ENCODE measurements at regions not wholly inside any gene's neighbourhood (a gene's known extent, or its start where the extent isn't known, plus 50 kb on each side); places are given as distances from the start of the nearest gene placed in this dataset.

DNA sequence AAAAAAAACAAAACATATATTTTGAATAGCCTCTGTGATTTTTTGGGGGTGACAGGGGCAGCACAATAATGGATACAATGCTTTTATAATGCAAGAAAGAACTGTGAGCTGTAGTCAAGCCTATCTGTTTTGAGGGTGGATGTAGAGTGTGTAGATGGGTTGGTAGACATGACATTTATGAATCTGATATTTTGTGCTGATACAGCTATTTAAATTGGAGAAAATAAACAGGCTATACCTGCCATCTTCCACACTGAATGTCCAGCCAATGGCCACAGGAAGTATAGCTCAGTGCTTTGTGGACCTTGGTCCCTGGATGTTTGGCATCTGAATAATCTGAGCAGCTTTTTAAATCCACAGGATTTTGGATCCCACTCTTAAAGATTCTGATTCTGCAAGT, 175.0 kb downstream of the NEDD1 start:
- Histone ChIP-seq H3K4me3 (ENCODE audit: low read length) (no peak overlapping the region), H3K27me3 (ENCODE audit: control insufficient read depth, insufficient read depth, low read length) (no peaks in the 10 kb centered on the region), H3K36me3 (ENCODE audit: control insufficient read depth, insufficient read depth, low read length) (no peaks in the 10 kb centered on the region), H3K4me1 (ENCODE audit: control insufficient read depth, insufficient read depth, low read length) (no peaks in the 10 kb centered on the region), H3K27ac (ENCODE audit: low read length) (no peak overlapping the region), H3K9me3 (ENCODE audit: control insufficient read depth, low read depth, low read length) (no peaks in the 10 kb centered on the region)
- no peak for DNase-seq

DNA sequence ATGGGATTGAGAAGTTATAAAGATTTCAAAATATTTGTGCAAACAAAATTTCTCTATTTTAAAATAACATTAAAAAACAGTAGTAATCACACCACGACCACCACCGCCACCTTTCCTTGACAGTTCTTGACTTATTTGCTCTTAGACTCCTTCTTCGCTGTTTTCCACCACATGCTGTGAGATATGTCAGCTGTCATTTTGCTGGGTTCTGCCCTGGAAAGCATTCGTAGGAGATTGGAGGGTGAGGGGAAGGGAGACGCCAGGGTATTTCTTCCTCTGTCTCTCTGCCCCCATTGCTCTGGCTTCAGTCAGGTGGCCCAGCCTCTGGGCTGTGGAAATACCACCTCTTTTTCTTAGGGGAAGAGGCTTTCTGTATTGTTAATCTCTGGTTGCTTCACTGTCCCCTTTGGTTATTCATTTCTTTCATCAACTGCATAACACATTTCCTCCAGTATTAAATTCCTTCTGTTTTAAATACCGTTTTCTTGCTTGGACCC, 186.2 kb downstream of the NEDD1 start:
- no peak overlapping the region for H3K27ac ChIP-seq (ENCODE audit: low read length)
- DNase-seq, result no peak
- no peaks in the 10 kb centered on the region for H3K27me3 ChIP-seq (ENCODE audit: control insufficient read depth, insufficient read depth, low read length)
- no peaks in the 10 kb centered on the region for H3K4me1 ChIP-seq (ENCODE audit: control insufficient read depth, insufficient read depth, low read length)
- H3K9me3 ChIP-seq (ENCODE audit: control insufficient read depth, low read depth, low read length), result no peaks in the 10 kb centered on the region
- no peaks in the 10 kb centered on the region for H3K36me3 ChIP-seq (ENCODE audit: control insufficient read depth, insufficient read depth, low read length)
- 83% methylated on average over 1 of the region's 6 CpGs for WGBS (ENCODE audit: insufficient coverage, low lambda C conversion rate)
- H3K4me3 ChIP-seq (ENCODE audit: low read length), result no peak overlapping the region

DNA sequence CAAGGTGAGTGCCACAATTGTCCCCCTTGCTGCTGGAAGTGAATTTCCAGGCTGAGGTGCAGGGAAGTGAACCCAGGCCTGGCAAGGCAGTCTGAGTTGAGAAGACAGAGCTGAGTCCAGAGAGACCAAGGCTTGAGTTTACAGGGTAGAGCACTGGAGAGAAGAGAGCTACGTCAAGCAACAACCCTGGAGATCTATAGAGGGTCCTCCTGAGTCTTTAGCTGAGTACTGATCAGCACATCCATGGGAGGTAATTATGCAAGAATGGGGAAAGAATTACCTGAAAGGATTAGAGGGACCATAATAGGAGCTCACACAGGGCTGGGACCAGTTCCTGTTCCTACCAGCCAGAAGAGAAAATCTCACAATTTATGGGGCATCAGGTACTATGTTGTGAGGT, 190.7 kb downstream of the NEDD1 start:
- WGBS (ENCODE audit: insufficient coverage, low lambda C conversion rate), result no CpG with 5 or more reads among the region's 1 CpG
- H3K9me3 ChIP-seq (ENCODE audit: control insufficient read depth, low read depth, low read length), result no peaks in the 10 kb centered on the region
- H3K36me3 ChIP-seq (ENCODE audit: control insufficient read depth, insufficient read depth, low read length), result no peaks in the 10 kb centered on the region
- no peak overlapping the region for H3K27ac ChIP-seq (ENCODE audit: low read length)
- H3K4me1 ChIP-seq (ENCODE audit: control insufficient read depth, insufficient read depth, low read length), result no peaks in the 10 kb centered on the region
- no peaks in the 10 kb centered on the region for H3K27me3 ChIP-seq (ENCODE audit: control insufficient read depth, insufficient read depth, low read length)
- no peak for DNase-seq
- no peak overlapping the region for H3K4me3 ChIP-seq (ENCODE audit: low read length)

DNA sequence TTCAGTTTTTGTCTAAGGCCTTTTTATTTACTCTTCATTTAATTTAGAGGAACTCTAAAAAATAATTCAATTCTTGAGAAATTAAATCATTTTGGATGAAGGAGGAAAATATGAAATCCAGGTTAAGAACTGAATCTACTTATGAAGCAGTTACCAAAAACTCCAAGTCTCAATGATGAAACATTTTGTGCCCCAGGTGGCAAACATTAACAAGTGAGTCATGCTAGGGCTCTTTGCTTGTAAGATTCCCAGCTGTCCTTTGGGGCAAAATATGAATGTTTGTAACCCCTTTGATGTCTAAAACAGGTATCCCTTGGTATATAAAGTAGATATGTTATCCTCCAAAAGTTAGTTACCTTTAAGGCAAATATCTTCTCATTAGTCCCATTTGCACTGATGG, 202.4 kb downstream of the NEDD1 start:
- H3K36me3 ChIP-seq (ENCODE audit: control insufficient read depth, insufficient read depth, low read length), result no peaks in the 10 kb centered on the region
- no peak overlapping the region for H3K4me3 ChIP-seq (ENCODE audit: low read length)
- no peaks in the 10 kb centered on the region for H3K4me1 ChIP-seq (ENCODE audit: control insufficient read depth, insufficient read depth, low read length)
- H3K9me3 ChIP-seq (ENCODE audit: control insufficient read depth, low read depth, low read length), result no peaks in the 10 kb centered on the region
- DNase-seq, result no peak
- no peak overlapping the region for H3K27ac ChIP-seq (ENCODE audit: low read length)
- H3K27me3 ChIP-seq (ENCODE audit: control insufficient read depth, insufficient read depth, low read length), result no peaks in the 10 kb centered on the region

DNA sequence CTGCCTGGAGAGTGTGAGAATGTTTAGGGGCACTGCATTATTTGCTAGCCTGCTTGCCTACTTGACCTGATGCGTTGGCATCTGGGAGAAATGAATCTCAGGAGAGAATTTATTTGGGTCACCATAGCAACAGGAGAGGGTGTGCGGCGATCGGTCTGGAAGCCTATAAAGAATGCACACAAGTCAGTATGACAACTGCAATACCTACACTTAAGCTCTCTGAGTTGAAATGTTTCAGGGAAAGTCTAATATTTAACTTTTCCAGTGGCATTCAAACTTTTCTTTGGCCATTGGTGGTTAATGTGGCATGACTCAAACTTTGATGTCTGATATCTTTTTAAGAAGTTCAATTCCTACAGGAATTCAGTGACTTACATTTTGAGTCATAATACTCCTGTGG, 205.1 kb downstream of the NEDD1 start:
- WGBS (ENCODE audit: insufficient coverage, low lambda C conversion rate), result no CpG with 5 or more reads among the region's 4 CpGs

DNA sequence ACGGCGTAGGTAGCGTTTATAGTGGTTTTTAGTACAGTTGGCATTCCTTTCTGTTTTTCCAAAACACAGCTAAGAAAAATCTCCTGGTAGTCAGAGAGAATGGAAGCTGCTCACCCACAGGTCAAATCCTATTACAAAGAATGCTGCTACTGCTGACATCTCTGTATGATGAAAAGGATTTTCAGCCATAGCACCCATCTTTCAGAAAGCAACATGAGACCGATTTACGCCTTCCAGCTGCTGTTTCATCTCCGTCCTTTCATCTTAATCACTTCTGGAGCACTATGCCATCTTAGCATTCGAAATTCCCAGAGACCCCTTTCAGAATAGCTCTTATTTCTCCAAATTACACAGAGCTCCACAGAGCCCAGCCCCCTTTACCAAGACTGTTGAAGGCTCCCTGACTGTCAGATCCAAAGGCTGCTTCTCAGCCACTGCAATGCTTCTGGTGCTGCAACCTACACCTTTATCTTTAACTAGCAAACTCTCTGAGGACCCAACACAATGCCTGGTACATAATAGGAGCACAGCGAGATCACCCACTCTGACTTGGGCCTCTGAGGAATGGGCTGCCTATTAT, 211.8 kb downstream of the NEDD1 start:
- H3K36me3 ChIP-seq (ENCODE audit: control insufficient read depth, insufficient read depth, low read length), result no peaks in the 10 kb centered on the region
- no peak overlapping the region for H3K27ac ChIP-seq (ENCODE audit: low read length)
- H3K4me1 ChIP-seq (ENCODE audit: control insufficient read depth, insufficient read depth, low read length), result no peaks in the 10 kb centered on the region
- H3K27me3 ChIP-seq (ENCODE audit: control insufficient read depth, insufficient read depth, low read length), result no peaks in the 10 kb centered on the region
- no peaks in the 10 kb centered on the region for H3K9me3 ChIP-seq (ENCODE audit: control insufficient read depth, low read depth, low read length)
- 61% methylated on average over 3 of the region's 8 CpGs for WGBS (ENCODE audit: insufficient coverage, low lambda C conversion rate)
- H3K4me3 ChIP-seq (ENCODE audit: low read length), result no peak overlapping the region
- no peak for DNase-seq

More for the DNA sequence above, 205.1 kb downstream of the NEDD1 start:
- Histone ChIP-seq H3K4me1 (ENCODE audit: control insufficient read depth, insufficient read depth, low read length) (no peaks in the 10 kb centered on the region), H3K4me3 (ENCODE audit: low read length) (no peak overlapping the region), H3K36me3 (ENCODE audit: control insufficient read depth, insufficient read depth, low read length) (no peaks in the 10 kb centered on the region), H3K9me3 (ENCODE audit: control insufficient read depth, low read depth, low read length) (no peaks in the 10 kb centered on the region), H3K27me3 (ENCODE audit: control insufficient read depth, insufficient read depth, low read length) (no peaks in the 10 kb centered on the region), H3K27ac (ENCODE audit: low read length) (no peak overlapping the region)
- DNase-seq, result no peak

DNA sequence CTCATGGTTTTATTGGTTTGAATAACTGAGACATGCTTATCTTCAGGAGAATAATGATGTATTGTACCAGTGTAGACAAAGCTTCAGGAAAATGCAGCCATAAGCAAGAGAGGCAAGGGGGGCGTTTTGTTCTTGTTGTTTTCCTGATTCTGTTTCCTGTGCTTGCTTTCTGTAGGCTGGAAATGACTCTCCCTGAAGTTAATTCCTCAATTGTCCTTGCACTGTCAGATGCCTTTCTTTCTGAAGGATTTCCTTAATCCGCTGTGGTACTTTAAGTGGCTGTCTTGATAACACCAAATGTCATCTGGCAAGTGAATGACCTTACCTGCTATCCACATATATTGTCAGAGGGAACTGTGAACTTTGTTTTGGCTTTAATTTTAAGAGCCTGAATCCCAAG, 220.0 kb downstream of the NEDD1 start:
- DNase-seq, result no peak
- H3K27me3 ChIP-seq (ENCODE audit: control insufficient read depth, insufficient read depth, low read length), result no peaks in the 10 kb centered on the region
- 17% methylated on average over 2 of the region's 2 CpGs for WGBS (ENCODE audit: insufficient coverage, low lambda C conversion rate)
- H3K4me1 ChIP-seq (ENCODE audit: control insufficient read depth, insufficient read depth, low read length), result no peaks in the 10 kb centered on the region
- H3K36me3 ChIP-seq (ENCODE audit: control insufficient read depth, insufficient read depth, low read length), result no peaks in the 10 kb centered on the region
- H3K27ac ChIP-seq (ENCODE audit: low read length), result no peak overlapping the region
- H3K9me3 ChIP-seq (ENCODE audit: control insufficient read depth, low read depth, low read length), result no peaks in the 10 kb centered on the region
- no peak overlapping the region for H3K4me3 ChIP-seq (ENCODE audit: low read length)

DNA sequence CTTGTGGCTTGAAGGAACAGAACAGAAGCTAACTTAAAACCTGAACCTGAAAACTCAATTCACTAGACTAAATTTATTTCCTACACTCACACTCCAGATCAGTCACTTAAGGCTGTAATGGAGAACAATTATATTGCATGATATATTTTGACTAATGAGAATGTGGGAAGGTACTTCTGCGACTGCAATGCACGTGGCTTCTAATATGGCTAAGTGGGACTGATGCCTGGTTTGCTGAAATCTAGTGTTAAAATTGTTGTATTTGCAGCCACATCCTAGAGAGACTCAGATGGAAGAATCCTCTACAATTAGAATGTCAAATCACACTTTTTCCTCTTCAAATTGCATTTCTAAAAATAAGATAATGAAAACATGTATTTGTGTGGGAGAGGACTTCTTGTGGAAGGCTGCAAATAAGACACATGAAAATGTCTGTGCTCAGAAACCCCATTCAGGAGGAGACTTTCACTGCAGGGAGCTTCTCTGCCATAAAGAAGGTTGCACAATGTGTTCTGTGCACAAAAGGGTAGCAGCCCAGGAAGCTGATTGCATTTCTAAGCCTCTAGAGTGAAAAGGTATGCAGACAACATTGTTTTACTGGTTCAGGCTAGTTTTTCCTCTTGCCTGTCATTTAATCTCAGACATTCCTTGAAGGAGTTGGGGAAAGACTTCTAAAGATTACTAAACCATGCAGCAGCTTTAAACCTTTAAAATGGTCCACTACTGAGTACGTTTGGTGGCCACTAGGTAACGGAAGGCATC, 224.3 kb downstream of the NEDD1 start:
- H3K9me3 ChIP-seq (ENCODE audit: control insufficient read depth, low read depth, low read length), result no peaks in the 10 kb centered on the region
- no peaks in the 10 kb centered on the region for H3K4me1 ChIP-seq (ENCODE audit: control insufficient read depth, insufficient read depth, low read length)
- 40% methylated on average over 3 of the region's 4 CpGs for WGBS (ENCODE audit: insufficient coverage, low lambda C conversion rate)
- no peak for DNase-seq
- H3K4me3 ChIP-seq (ENCODE audit: low read length), result no peak overlapping the region
- no peak overlapping the region for H3K27ac ChIP-seq (ENCODE audit: low read length)
- no peaks in the 10 kb centered on the region for H3K27me3 ChIP-seq (ENCODE audit: control insufficient read depth, insufficient read depth, low read length)
- no peaks in the 10 kb centered on the region for H3K36me3 ChIP-seq (ENCODE audit: control insufficient read depth, insufficient read depth, low read length)

DNA sequence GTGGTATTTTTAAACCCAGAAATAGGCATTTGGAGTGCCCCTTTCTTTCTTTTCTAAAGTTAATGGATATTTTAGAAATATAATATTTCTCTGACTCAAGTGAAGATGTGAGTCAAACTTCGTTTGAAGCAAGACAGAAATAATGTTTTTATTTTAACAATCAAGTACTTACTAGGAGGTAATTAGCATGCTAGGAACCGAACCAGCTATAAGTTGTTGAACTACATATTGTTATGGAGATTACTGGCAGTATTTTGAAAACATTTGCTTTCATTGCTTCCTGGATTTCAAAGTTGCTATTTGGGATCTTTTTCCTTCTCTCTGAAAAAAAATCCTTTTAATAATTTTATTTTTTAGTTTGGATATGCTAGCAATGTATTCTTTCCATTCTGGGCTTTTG, 225.2 kb downstream of the NEDD1 start:
- no peak overlapping the region for H3K27ac ChIP-seq (ENCODE audit: low read length)
- 80% methylated on average over 1 of the region's 2 CpGs for WGBS (ENCODE audit: insufficient coverage, low lambda C conversion rate)
- H3K9me3 ChIP-seq (ENCODE audit: control insufficient read depth, low read depth, low read length), result no peaks in the 10 kb centered on the region
- H3K4me3 ChIP-seq (ENCODE audit: low read length), result no peak overlapping the region
- no peak for DNase-seq
- no peaks in the 10 kb centered on the region for H3K27me3 ChIP-seq (ENCODE audit: control insufficient read depth, insufficient read depth, low read length)
- no peaks in the 10 kb centered on the region for H3K36me3 ChIP-seq (ENCODE audit: control insufficient read depth, insufficient read depth, low read length)
- H3K4me1 ChIP-seq (ENCODE audit: control insufficient read depth, insufficient read depth, low read length), result no peaks in the 10 kb centered on the region

DNA sequence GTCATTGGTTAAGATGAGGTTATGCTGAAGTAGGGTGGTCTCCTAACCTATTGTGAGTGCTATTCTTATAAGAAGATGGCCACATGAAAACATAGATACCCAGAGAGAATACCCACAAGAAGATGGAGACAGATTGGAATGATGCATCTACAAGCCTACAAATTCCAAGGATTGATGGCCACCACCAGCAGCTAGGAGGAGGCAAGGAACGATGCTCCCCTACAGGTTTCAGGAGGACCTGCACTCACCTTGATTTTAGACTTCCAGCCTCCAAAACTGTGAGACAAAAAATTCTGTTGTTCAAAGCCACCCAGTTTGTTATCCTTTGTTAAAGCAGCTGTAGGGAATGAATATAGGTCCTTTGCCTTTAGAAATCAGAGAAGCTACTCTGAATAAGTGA, 227.4 kb downstream of the NEDD1 start:
- H3K9me3 ChIP-seq (ENCODE audit: control insufficient read depth, low read depth, low read length), result no peaks in the 10 kb centered on the region
- no peaks in the 10 kb centered on the region for H3K4me1 ChIP-seq (ENCODE audit: control insufficient read depth, insufficient read depth, low read length)
- no peak for DNase-seq
- no CpG with 5 or more reads among the region's 1 CpG for WGBS (ENCODE audit: insufficient coverage, low lambda C conversion rate)
- H3K36me3 ChIP-seq (ENCODE audit: control insufficient read depth, insufficient read depth, low read length), result no peaks in the 10 kb centered on the region
- no peak overlapping the region for H3K27ac ChIP-seq (ENCODE audit: low read length)
- H3K4me3 ChIP-seq (ENCODE audit: low read length), result no peak overlapping the region
- no peaks in the 10 kb centered on the region for H3K27me3 ChIP-seq (ENCODE audit: control insufficient read depth, insufficient read depth, low read length)

DNA sequence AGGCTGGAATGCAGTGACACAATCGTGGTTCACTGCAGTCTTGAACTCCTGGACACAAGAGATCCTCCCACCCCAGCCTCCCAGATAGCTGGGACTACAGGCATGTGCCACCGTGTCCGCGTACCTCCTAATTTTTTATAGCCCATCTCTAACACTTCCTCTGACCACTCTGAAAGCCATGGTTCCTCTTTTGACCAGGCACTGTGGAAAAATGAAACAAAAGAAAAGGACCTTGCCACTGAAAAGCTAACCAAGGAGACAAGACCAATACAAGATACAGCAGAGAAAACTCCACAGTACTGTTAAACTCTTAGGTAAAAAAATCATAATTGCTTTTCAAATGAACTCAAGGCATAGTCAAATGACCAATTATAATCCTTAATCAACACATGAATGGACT, 233.3 kb downstream of the NEDD1 start:
- no CpG with 5 or more reads among the region's 4 CpGs for WGBS (ENCODE audit: insufficient coverage, low lambda C conversion rate)
- DNase-seq, result no peak
- no peak overlapping the region for H3K27ac ChIP-seq (ENCODE audit: low read length)

More for the DNA sequence above, 233.3 kb downstream of the NEDD1 start:
- no peaks in the 10 kb centered on the region for H3K9me3 ChIP-seq (ENCODE audit: control insufficient read depth, low read depth, low read length)
- H3K4me1 ChIP-seq (ENCODE audit: control insufficient read depth, insufficient read depth, low read length), result no peaks in the 10 kb centered on the region
- H3K27me3 ChIP-seq (ENCODE audit: control insufficient read depth, insufficient read depth, low read length), result no peaks in the 10 kb centered on the region
- no peaks in the 10 kb centered on the region for H3K36me3 ChIP-seq (ENCODE audit: control insufficient read depth, insufficient read depth, low read length)
- no peak overlapping the region for H3K4me3 ChIP-seq (ENCODE audit: low read length)

Measured in large intestine (tissue), 3 donors.